CD8-positive, alpha-beta memory T cell (primary cell): ENCODE measurements at regions not wholly inside any gene's neighbourhood (a gene's known extent, or its start where the extent isn't known, plus 50 kb on each side); places are given as distances from the start of the nearest gene placed in this dataset.
"Not testable (repeated sequence)": the region's sequence is repeated elsewhere in the genome, so short reads cannot be mapped to it uniquely, and the experiment has no call there.

Experiments used
- CTCF ChIA-PET: fragments of 350-600 bp; sonication (Branson Sonifier 250); formaldehyde crosslinking; loops from one replicate; lab custom pipeline; 2021; ENCODE audit warnings: antibody characterized with exemption; lab: Charles Lee
- POLR2A ChIA-PET: fragments of 350-600 bp; sonication (Branson Sonifier 250); formaldehyde crosslinking; loops from one replicate; lab custom pipeline; 2021; ENCODE audit warnings: antibody characterized with exemption; lab: Charles Lee
- DNase-seq, 5 donors: peaks; one replicate each; pipeline versions ENCODE4 v3.0.0 to v3.0.0-alpha.2; 2020 to 2022; ENCODE audit warnings: mixed read lengths in 1 of 5
- H3K27ac ChIP-seq: one replicate; pipeline ENCODE4 v1.7.0; 2013; ENCODE audit warnings: low read depth, mild to moderate bottlenecking, low read length, moderate library complexity
- H3K27me3 ChIP-seq: 2 replicates; pipeline ENCODE4 v1.7.0; 2013; ENCODE audit warnings: low read length, mild to moderate bottlenecking; ENCODE audit not compliant: insufficient read depth, poor library complexity, severe bottlenecking
- H3K36me3 ChIP-seq: 2 replicates; pipeline ENCODE4 v1.7.0; 2013; ENCODE audit warnings: mild to moderate bottlenecking, low read length, moderate library complexity; ENCODE audit not compliant: insufficient read depth
- H3K4me1 ChIP-seq: 2 replicates; pipeline ENCODE4 v1.7.0; 2013; ENCODE audit warnings: mild to moderate bottlenecking, low read length, moderate library complexity; ENCODE audit not compliant: insufficient read depth
- H3K4me3 ChIP-seq: 2 replicates; pipeline ENCODE4 v1.7.0; 2013; ENCODE audit warnings: mild to moderate bottlenecking, low read length
- H3K9me3 ChIP-seq: 2 replicates; pipeline ENCODE4 v1.7.0; 2013; ENCODE audit warnings: mild to moderate bottlenecking, low read length
- H3K27ac Mint-ChIP-seq, 8 donors: one replicate each; pipeline ENCODE4 v1.8.0; 2020 to 2021; ENCODE audit warnings: mixed read lengths in 8 of 8, mild to moderate bottlenecking in 6 of 8, inconsistent platforms in 3 of 8, moderate library complexity in 3 of 8
- H3K27me3 Mint-ChIP-seq, 2 donors: one replicate each; pipeline ENCODE4 v1.8.0; 2020 to 2021; ENCODE audit warnings: mixed read lengths in 2 of 2, mild to moderate bottlenecking in 1 of 2, moderate library complexity in 1 of 2
- H3K36me3 Mint-ChIP-seq, 3 donors: one replicate each; pipeline ENCODE4 v1.8.0; 2020 to 2021; ENCODE audit warnings: mixed read lengths in 3 of 3, inconsistent platforms in 1 of 3, mild to moderate bottlenecking in 1 of 3
- H3K4me1 Mint-ChIP-seq, 3 donors: one replicate each; pipeline ENCODE4 v1.8.0; 2020 to 2021; ENCODE audit warnings: mixed read lengths in 3 of 3, inconsistent platforms in 1 of 3, mild to moderate bottlenecking in 1 of 3
- H3K4me3 Mint-ChIP-seq, 7 donors: one replicate each; pipeline ENCODE4 v1.8.0; 2020 to 2021; ENCODE audit warnings: mixed read lengths in 7 of 7, mild to moderate bottlenecking in 6 of 7, moderate library complexity in 4 of 7, inconsistent platforms in 2 of 7
- H3K9me3 Mint-ChIP-seq, 5 donors: one replicate each; pipeline ENCODE4 v1.8.0; 2020 to 2022; ENCODE audit warnings: mixed read lengths in 5 of 5, mild to moderate bottlenecking in 3 of 5, moderate library complexity in 2 of 5, inconsistent platforms in 1 of 5

- H3K27me3 ChIP-seq = no peaks in the 10 kb centered on the region
- no peak overlapping the region for H3K27ac Mint-ChIP-seq
- H3K27me3 Mint-ChIP-seq = no peaks in the 10 kb centered on the region
- ChIA-PET POLR2A (no interaction called here), CTCF (no interaction called here)
- no peak overlapping the region for H3K4me3 Mint-ChIP-seq
- no peaks in the 10 kb centered on the region for H3K9me3 ChIP-seq
- H3K36me3 ChIP-seq = no peaks in the 10 kb centered on the region
- no peak overlapping the region for H3K27ac ChIP-seq
- no peaks in the 10 kb centered on the region for H3K4me1 ChIP-seq
- H3K9me3 Mint-ChIP-seq = peaks cover 9 to 28% (median 17%) of the 10 kb centered on the region in 5 donors
- H3K4me1 Mint-ChIP-seq = no peaks in the 10 kb centered on the region
- DNase-seq = no peak
- H3K4me3 ChIP-seq = no peak overlapping the region
- H3K36me3 Mint-ChIP-seq = no peaks in the 10 kb centered on the region
These were observed 1643.5 kb downstream of the TP53TG3F start for GRCh38 chr16:35102780-35103403.

GRCh38 chr16:35111772-35112171 is 1652.4 kb downstream of the TP53TG3F start:
- H3K9me3 Mint-ChIP-seq = peaks cover 9 to 19% (median 16%) of the 10 kb centered on the region in 5 donors
- CTCF ChIA-PET, H3K27ac Mint-ChIP-seq, H3K4me3 ChIP-seq, H3K9me3 ChIP-seq, H3K27me3 ChIP-seq, H3K36me3 ChIP-seq, POLR2A ChIA-PET, H3K27me3 Mint-ChIP-seq, H3K4me3 Mint-ChIP-seq, DNase-seq, H3K27ac ChIP-seq, H3K4me1 Mint-ChIP-seq, H3K36me3 Mint-ChIP-seq, H3K4me1 ChIP-seq: not testable (repeated sequence)

- Mint-ChIP-seq H3K36me3 (no peaks in the 10 kb centered on the region), H3K27me3 (no peaks in the 10 kb centered on the region), H3K27ac (no peak overlapping the region), H3K4me1 (no peaks in the 10 kb centered on the region), H3K4me3 (no peak overlapping the region), H3K9me3 (peaks cover 2 to 21% (median 11%) of the 10 kb centered on the region in 5 donors)
- no peaks in the 10 kb centered on the region for H3K36me3 ChIP-seq
- H3K9me3 ChIP-seq = no peaks in the 10 kb centered on the region
- DNase-seq = no peak
- no peak overlapping the region for H3K4me3 ChIP-seq
- H3K4me1 ChIP-seq = no peaks in the 10 kb centered on the region
- CTCF ChIA-PET = no interaction called here
- POLR2A ChIA-PET = no interaction called here
- no peaks in the 10 kb centered on the region for H3K27me3 ChIP-seq
- H3K27ac ChIP-seq = no peak overlapping the region
These were observed 1672.0 kb downstream of the TP53TG3F start for GRCh38 chr16:35131429-35131828.

DNA sequence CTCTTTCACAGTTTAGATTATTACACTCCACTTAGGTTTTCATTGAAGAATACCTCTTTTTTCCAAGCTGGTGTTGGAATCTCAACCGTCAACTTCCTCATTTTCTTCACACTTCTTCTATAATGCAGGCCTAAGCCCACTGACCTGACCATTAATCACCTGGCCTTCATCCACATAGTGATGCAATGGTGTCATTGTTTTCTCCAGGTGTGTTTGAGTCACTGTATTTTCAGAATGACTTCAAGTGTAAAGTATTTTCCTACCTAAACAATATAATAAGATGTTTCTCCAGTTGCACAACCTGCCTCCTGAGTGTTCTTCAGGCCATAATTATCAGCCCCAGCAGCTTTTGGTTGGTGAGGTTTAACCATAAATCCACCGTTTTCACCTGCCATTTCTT is 1675.1 kb downstream of the TP53TG3F start:
- DNase-seq = no peak
- Histone ChIP-seq H3K36me3 (no peaks in the 10 kb centered on the region), H3K27ac (no peak overlapping the region), H3K9me3 (no peaks in the 10 kb centered on the region), H3K27me3 (no peaks in the 10 kb centered on the region), H3K4me3 (no peak overlapping the region), H3K4me1 (no peaks in the 10 kb centered on the region)
- Mint-ChIP-seq H3K4me3 (no peak overlapping the region), H3K36me3 (no peaks in the 10 kb centered on the region), H3K27me3 (no peaks in the 10 kb centered on the region), H3K9me3 (peaks cover 3 to 22% (median 9%) of the 10 kb centered on the region in 5 donors), H3K27ac (peak overlapping the region in 1 of 8 donors; percentile 30), H3K4me1 (no peaks in the 10 kb centered on the region)
- ChIA-PET POLR2A (no interaction called here), CTCF (no interaction called here)

DNA sequence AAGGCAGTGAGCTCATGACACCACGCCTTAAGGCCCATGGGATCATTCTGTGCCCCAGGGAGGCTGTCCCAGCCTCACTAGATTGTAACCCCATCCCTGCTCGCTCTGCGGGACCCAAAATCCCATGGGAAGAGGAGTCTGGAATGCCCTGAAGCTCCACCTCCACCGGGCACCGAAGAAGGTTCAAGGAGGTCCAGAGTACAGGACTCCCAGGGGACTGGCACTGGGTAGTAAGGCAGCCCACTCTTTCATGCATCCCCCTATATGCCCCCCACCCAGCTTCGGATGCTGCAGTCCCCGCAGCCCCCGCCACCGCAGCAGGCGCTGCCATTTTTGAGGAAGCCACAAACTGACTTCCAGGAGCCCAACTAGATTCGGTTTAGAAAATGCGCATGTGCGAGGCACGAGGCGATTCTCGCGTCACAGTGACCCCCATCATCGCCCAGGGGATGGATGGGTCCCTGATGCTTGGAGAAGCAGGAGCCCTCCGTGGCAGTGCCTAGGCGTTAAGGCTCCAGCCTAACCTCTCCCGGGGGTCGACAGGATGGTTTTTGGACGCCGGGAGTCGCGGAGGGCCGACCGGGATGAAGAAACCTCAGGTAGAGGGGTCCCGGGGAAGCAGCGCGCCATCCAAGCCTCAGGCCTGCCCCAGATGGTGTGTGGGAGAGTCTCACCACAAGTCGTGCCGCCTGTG is 1681.0 kb downstream of the TP53TG3F start:
- no peaks in the 10 kb centered on the region for H3K4me1 Mint-ChIP-seq
- POLR2A ChIA-PET = no interaction called here

GRCh38 chr16:35141303-35141702 is 1681.9 kb downstream of the TP53TG3F start:
- H3K27me3 Mint-ChIP-seq = no peaks in the 10 kb centered on the region
- ChIA-PET POLR2A (no interaction called here), CTCF (no interaction called here)
- H3K36me3 Mint-ChIP-seq = peaks cover 0 to 1% (median 0%) of the 10 kb centered on the region in 3 donors
- Histone ChIP-seq H3K4me1 (no peaks in the 10 kb centered on the region), H3K27ac (no peak overlapping the region), H3K27me3 (no peaks in the 10 kb centered on the region), H3K4me3 (no peak overlapping the region), H3K9me3 (no peaks in the 10 kb centered on the region), H3K36me3 (no peaks in the 10 kb centered on the region)
- H3K4me3 Mint-ChIP-seq = no peak overlapping the region
- DNase-seq = no peak
- no peaks in the 10 kb centered on the region for H3K4me1 Mint-ChIP-seq
- H3K27ac Mint-ChIP-seq = no peak overlapping the region
- H3K9me3 Mint-ChIP-seq = peaks cover 8 to 42% (median 22%) of the 10 kb centered on the region in 5 donors

More for the DNA sequence above, 1681.0 kb downstream of the TP53TG3F start:
- Histone ChIP-seq H3K27me3 (no peaks in the 10 kb centered on the region), H3K9me3 (no peaks in the 10 kb centered on the region), H3K4me3 (no peak overlapping the region), H3K27ac (no peak overlapping the region), H3K36me3 (no peaks in the 10 kb centered on the region), H3K4me1 (no peaks in the 10 kb centered on the region)
- H3K36me3 Mint-ChIP-seq = peaks cover 0 to 1% (median 0%) of the 10 kb centered on the region in 3 donors
- no peaks in the 10 kb centered on the region for H3K27me3 Mint-ChIP-seq
- H3K27ac Mint-ChIP-seq = no peak overlapping the region
- peak overlapping the region in 1 of 7 donors; percentile 40 for H3K4me3 Mint-ChIP-seq
- peaks cover 8 to 40% (median 21%) of the 10 kb centered on the region in 5 donors for H3K9me3 Mint-ChIP-seq
- DNase-seq = no peak
- CTCF ChIA-PET = no interaction called here

GRCh38 chr16:35142147-35142808 is 1682.9 kb downstream of the TP53TG3F start:
- H3K27ac Mint-ChIP-seq = no peak overlapping the region
- DNase-seq = no peak
- Histone ChIP-seq H3K27me3 (no peaks in the 10 kb centered on the region), H3K4me1 (no peaks in the 10 kb centered on the region), H3K9me3 (no peaks in the 10 kb centered on the region), H3K36me3 (no peaks in the 10 kb centered on the region), H3K4me3 (no peak overlapping the region), H3K27ac (no peak overlapping the region)
- ChIA-PET POLR2A (no interaction called here), CTCF (no interaction called here)
- H3K4me1 Mint-ChIP-seq = no peaks in the 10 kb centered on the region
- H3K4me3 Mint-ChIP-seq = no peak overlapping the region
- no peaks in the 10 kb centered on the region for H3K27me3 Mint-ChIP-seq
- H3K36me3 Mint-ChIP-seq = peaks cover 0 to 1% (median 0%) of the 10 kb centered on the region in 3 donors
- peaks cover 8 to 43% (median 23%) of the 10 kb centered on the region in 5 donors for H3K9me3 Mint-ChIP-seq

GRCh38 chr16:35142809-35143192 is 1683.4 kb downstream of the TP53TG3F start:
- H3K27me3 Mint-ChIP-seq = no peaks in the 10 kb centered on the region
- DNase-seq = no peak
- H3K9me3 ChIP-seq = no peaks in the 10 kb centered on the region
- CTCF ChIA-PET = no interaction called here
- peaks cover 0 to 1% (median 0%) of the 10 kb centered on the region in 3 donors for H3K36me3 Mint-ChIP-seq
- no peaks in the 10 kb centered on the region for H3K4me1 Mint-ChIP-seq
- H3K9me3 Mint-ChIP-seq = peaks cover 7 to 44% (median 20%) of the 10 kb centered on the region in 5 donors
- no peaks in the 10 kb centered on the region for H3K27me3 ChIP-seq
- H3K36me3 ChIP-seq = no peaks in the 10 kb centered on the region
- H3K27ac Mint-ChIP-seq = no peak overlapping the region
- H3K4me3 ChIP-seq = no peak overlapping the region
- no peaks in the 10 kb centered on the region for H3K4me1 ChIP-seq
- no peak overlapping the region for H3K4me3 Mint-ChIP-seq
- POLR2A ChIA-PET = no interaction called here
- H3K27ac ChIP-seq = no peak overlapping the region
